Endothelial cell of umbilical vein (primary cell): ENCODE measurements at regions not wholly inside any gene's neighbourhood (a gene's known extent, or its start where the extent isn't known, plus 50 kb on each side); places are given as distances from the start of the nearest gene placed in this dataset.

Source experiments
- BruUV-seq: library from RNA; stranded (reverse); fragments of 400-500 nt; replicated peaks from 2 replicates; lab custom pipeline; 2021; lab: Mats Ljungman, UMichigan
- CTCF ChIA-PET: fragments of 300-600, 350-600 bp; sonication (Branson Sonifier 250); formaldehyde crosslinking; loops from one replicate; lab custom pipeline; 2021; ENCODE audit warnings: antibody characterized with exemption, inconsistent platforms; lab: Charles Lee
- POLR2A ChIA-PET: fragments of 300-600, 350-600 bp; sonication (Branson Sonifier 250); formaldehyde crosslinking; loops from one replicate; lab custom pipeline; 2021; ENCODE audit warnings: antibody characterized with exemption, inconsistent platforms; lab: Charles Lee
- DNase-seq: peaks from one replicate; pipeline ENCODE4 v3.0.0-alpha.2; 2011; ENCODE audit warnings: low read depth, low spot score
- FAIRE-seq: peaks from 2 replicates; lab custom pipeline; 2011; peaks lifted over from hg19 to GRCh38; lab: Jason Lieb, UNC
- H2AFZ ChIP-seq: 2 replicates; pipeline ENCODE4 v1.6.0; 2012; ENCODE audit warnings: low read depth, low read length, control low read depth, inconsistent platforms
- H3K27ac ChIP-seq: 2 replicates; pipeline ENCODE4 v1.5.1; 2011; ENCODE audit warnings: low read depth, mild to moderate bottlenecking, control low read depth, low read length, moderate library complexity; ENCODE audit not compliant: insufficient read depth
- H3K27me3 ChIP-seq, 2 experiments: 2 replicates each; pipeline versions ENCODE4 v1.6.0 to v1.6.1; 2011; ENCODE audit warnings: low read length in 2 of 2, mixed read lengths in 1 of 2; ENCODE audit not compliant: control insufficient read depth in 2 of 2, insufficient read depth in 2 of 2
- H3K36me3 ChIP-seq, 2 experiments: 2 replicates in 1 of 2; 3 replicates in 1 of 2; pipeline ENCODE4 v1.5.1; 2011; ENCODE audit warnings: low read length in 2 of 2, mild to moderate bottlenecking in 1 of 2, moderate library complexity in 1 of 2; ENCODE audit not compliant: control insufficient read depth in 2 of 2, insufficient read depth in 2 of 2; ENCODE audit errors: extremely low read depth in 1 of 2
- H3K4me1 ChIP-seq: 3 replicates; pipeline ENCODE4 v1.5.1; 2011; ENCODE audit warnings: mild to moderate bottlenecking, low read length; ENCODE audit not compliant: control insufficient read depth, insufficient read depth; ENCODE audit errors: extremely low read depth
- H3K4me2 ChIP-seq: 2 replicates; pipeline ENCODE4 v1.6.1; 2011; ENCODE audit warnings: low read length, control low read depth, mixed read lengths; ENCODE audit not compliant: insufficient read depth
- H3K4me3 ChIP-seq, 3 experiments: fragments of 200-600 bp in 1 of 3; sonication (generic), shearing (Covaris generic) in 1 of 3; replicated peaks in 1 of 3; 2 replicates each; pipeline ENCODE4 v1.5.1; 2011 to 2016; ENCODE audit warnings: control low read depth in 3 of 3, low read length in 3 of 3, mild to moderate bottlenecking in 2 of 3, inconsistent platforms in 1 of 3, low read depth in 1 of 3, moderate library complexity in 1 of 3; ENCODE audit not compliant: insufficient read depth in 1 of 3
- H3K79me2 ChIP-seq: 2 replicates; pipeline ENCODE4 v1.6.0; 2012; ENCODE audit warnings: low read length, inconsistent platforms; ENCODE audit not compliant: control insufficient read depth, insufficient read depth
- H3K9ac ChIP-seq: replicated peaks from 2 replicates; pipeline ENCODE3; 2011; ENCODE audit warnings: low read length, control low read depth; ENCODE audit not compliant: insufficient read depth; ENCODE audit errors: extremely low read depth
- H3K9me1 ChIP-seq: replicated peaks from 3 replicates; pipeline ENCODE4 v1.6.0; 2011; ENCODE audit warnings: mild to moderate bottlenecking, low read length; ENCODE audit not compliant: control insufficient read depth, insufficient read depth; ENCODE audit errors: extremely low read depth
- H3K9me3 ChIP-seq: replicated peaks from 2 replicates; pipeline ENCODE4 v1.5.1; 2012; ENCODE audit warnings: low read length, inconsistent platforms; ENCODE audit not compliant: control insufficient read depth, insufficient read depth
- H4K20me1 ChIP-seq: replicated peaks from 2 replicates; pipeline ENCODE3; 2011; ENCODE audit warnings: mild to moderate bottlenecking, low read length; ENCODE audit not compliant: control insufficient read depth, insufficient read depth; ENCODE audit errors: extremely low read depth
- EZH2 ChIP-seq: IDR thresholded peaks from 2 replicates; pipeline ENCODE4 v1.6.1; 2012; ENCODE audit warnings: borderline replicate concordance, low read depth, mild to moderate bottlenecking, moderate library complexity, low read length, inconsistent platforms; ENCODE audit not compliant: severe bottlenecking
- FOS ChIP-seq: IDR thresholded peaks from 2 replicates; pipeline ENCODE4 v1.6.1; 2011; ENCODE audit warnings: mild to moderate bottlenecking, low read length, moderate library complexity, borderline replicate concordance; ENCODE audit not compliant: insufficient read depth
- GATA2 ChIP-seq: IDR thresholded peaks from 2 replicates; pipeline ENCODE4 v1.7.0; 2011; ENCODE audit warnings: low read depth, mild to moderate bottlenecking, moderate library complexity, mixed read lengths, low read length; ENCODE audit not compliant: insufficient read length, insufficient read depth
- JUN ChIP-seq: IDR thresholded peaks from 2 replicates; pipeline ENCODE4 v1.6.1; 2011; ENCODE audit warnings: borderline replicate concordance, low read depth; ENCODE audit not compliant: insufficient read length, insufficient read depth
- MYC ChIP-seq: IDR thresholded peaks from one replicate; pipeline ENCODE4 v1.6.1; 2011; ENCODE audit warnings: mild to moderate bottlenecking, low read depth, low read length
- POLR2A ChIP-seq: IDR thresholded peaks from 2 replicates; pipeline ENCODE4 v1.6.1; 2012; ENCODE audit warnings: low read depth, mild to moderate bottlenecking, control low read depth, low read length
- POLR2AphosphoS5 ChIP-seq: IDR thresholded peaks from 2 replicates; pipeline ENCODE4 v1.6.1; 2012; ENCODE audit warnings: low read depth, mild to moderate bottlenecking, control low read depth, low read length, moderate library complexity; ENCODE audit not compliant: insufficient read depth
- dilution Hi-C: fragments of 300-500 bp; cut with MboI; formaldehyde crosslinking; loops from one replicate; pipeline ENCODE4 v1.15.0; 2019; ENCODE audit warnings: low sequenced_read_pairs; ENCODE audit not compliant: extremely low pct_ligation_motif_present
- intact Hi-C: fragments of 100-400 bp; cut with micrococcal nuclease; formaldehyde crosslinking; loops from one replicate; pipeline ENCODE4 v1.10.0; 2022
- TF ChIP-seq, protein P1 (sequence below), 2 donors: IDR thresholded peaks; 1 replicate in 1 of 2; 2 replicates in 1 of 2; pipeline ENCODE4 v1.5.1; 2011; ENCODE audit warnings: low read length in 2 of 2, mild to moderate bottlenecking in 2 of 2, moderate library complexity in 2 of 2, control low read depth in 1 of 2, inconsistent platforms in 1 of 2, low read depth in 1 of 2; ENCODE audit not compliant: insufficient read depth in 1 of 2; ENCODE audit errors: extremely low read depth in 1 of 2
- TF ChIP-seq, protein P2 (sequence below): IDR thresholded peaks from 2 replicates; pipeline ENCODE4 v1.6.1; 2011; ENCODE audit not compliant: insufficient read depth, insufficient read length

DNA sequence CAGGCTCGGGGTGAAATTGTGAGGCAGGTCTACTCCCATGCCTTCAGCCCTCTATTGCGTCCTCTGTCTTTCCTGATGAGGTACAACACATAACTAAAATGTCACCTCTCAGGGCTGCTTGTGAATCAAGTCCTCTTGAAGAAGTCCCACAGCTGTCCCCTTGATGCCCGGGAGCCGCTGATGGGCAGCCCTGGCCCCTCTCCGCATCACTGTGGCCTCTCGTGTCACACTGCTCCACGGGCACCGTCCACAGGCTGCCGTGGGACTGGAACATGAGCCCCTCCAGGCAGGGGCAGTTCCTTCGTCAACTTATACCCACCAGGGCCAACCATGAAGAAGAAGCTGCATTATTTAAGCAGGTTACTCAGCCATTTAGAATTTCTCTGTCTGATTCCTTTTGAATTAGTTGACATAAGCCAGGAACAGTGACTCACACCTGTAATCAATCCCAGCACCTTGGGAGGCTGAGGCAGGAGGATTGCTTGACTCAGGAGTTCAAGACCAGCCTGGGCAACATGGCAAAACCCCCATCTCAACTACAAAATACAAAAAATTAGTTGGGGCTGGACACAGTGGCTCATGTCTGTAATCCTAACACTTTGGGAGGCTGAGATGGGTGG lies 58.5 kb upstream of the UBE3C start:
- BruUV-seq: no TSS peak
- dilution Hi-C loops (no loop called here), intact Hi-C loops (no loop called here)
- no peak overlapping the region for H3K4me2 ChIP-seq
- POLR2A ChIA-PET: no interaction called here
- H3K4me1 ChIP-seq: no peaks in the 10 kb centered on the region
- H3K27ac ChIP-seq: no peak overlapping the region
- CTCF ChIA-PET: no interaction called here
- TF ChIP-seq, protein P1, sequence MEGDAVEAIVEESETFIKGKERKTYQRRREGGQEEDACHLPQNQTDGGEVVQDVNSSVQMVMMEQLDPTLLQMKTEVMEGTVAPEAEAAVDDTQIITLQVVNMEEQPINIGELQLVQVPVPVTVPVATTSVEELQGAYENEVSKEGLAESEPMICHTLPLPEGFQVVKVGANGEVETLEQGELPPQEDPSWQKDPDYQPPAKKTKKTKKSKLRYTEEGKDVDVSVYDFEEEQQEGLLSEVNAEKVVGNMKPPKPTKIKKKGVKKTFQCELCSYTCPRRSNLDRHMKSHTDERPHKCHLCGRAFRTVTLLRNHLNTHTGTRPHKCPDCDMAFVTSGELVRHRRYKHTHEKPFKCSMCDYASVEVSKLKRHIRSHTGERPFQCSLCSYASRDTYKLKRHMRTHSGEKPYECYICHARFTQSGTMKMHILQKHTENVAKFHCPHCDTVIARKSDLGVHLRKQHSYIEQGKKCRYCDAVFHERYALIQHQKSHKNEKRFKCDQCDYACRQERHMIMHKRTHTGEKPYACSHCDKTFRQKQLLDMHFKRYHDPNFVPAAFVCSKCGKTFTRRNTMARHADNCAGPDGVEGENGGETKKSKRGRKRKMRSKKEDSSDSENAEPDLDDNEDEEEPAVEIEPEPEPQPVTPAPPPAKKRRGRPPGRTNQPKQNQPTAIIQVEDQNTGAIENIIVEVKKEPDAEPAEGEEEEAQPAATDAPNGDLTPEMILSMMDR (IDR thresholded peaks at IDR 0.05; ENCODE audit: extremely low read depth in 1 of 2, insufficient read depth in 1 of 2, low read depth in 1 of 2, low read length in 2 of 2): no peak
- TF ChIP-seq EZH2: no peak
- TF ChIP-seq GATA2: no peak
- TF ChIP-seq, protein P2, sequence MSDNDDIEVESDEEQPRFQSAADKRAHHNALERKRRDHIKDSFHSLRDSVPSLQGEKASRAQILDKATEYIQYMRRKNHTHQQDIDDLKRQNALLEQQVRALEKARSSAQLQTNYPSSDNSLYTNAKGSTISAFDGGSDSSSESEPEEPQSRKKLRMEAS: no peak
- TF ChIP-seq FOS: no peak
- no peak for TF ChIP-seq POLR2A
- no peak for TF ChIP-seq POLR2AphosphoS5
- TF ChIP-seq MYC: no peak
- TF ChIP-seq JUN: no peak
- H3K4me3 ChIP-seq: no peak overlapping the region
- H3K36me3 ChIP-seq: no peaks in the 10 kb centered on the region
- no peaks in the 10 kb centered on the region for H3K79me2 ChIP-seq
- H3K9ac ChIP-seq: no peak overlapping the region
- FAIRE-seq: no peak
- no peak for DNase-seq
- H4K20me1 ChIP-seq: no peaks in the 10 kb centered on the region
- H3K9me1 ChIP-seq: no peaks in the 10 kb centered on the region
- H3K9me3 ChIP-seq: no peaks in the 10 kb centered on the region
- no peak overlapping the region for H2AFZ ChIP-seq
- H3K27me3 ChIP-seq: peaks cover 13 to 17% of the 10 kb centered on the region in 2 experiments
